H9 (cell line): ENCODE measurements at regions not wholly inside any gene's neighbourhood (a gene's known extent, or its start where the extent isn't known, plus 50 kb on each side); places are given as distances from the start of the nearest gene placed in this dataset.

Experiments
- DNase-seq: peaks from one replicate; pipeline ENCODE4 v3.0.0-alpha.2; 2017
- H2AFZ ChIP-seq: one replicate; pipeline ENCODE4 v1.6.1; 2013; ENCODE audit warnings: mild to moderate bottlenecking, low read length, control low read depth, moderate library complexity
- H2AK5ac ChIP-seq: 2 replicates; pipeline ENCODE4 v1.6.1; 2013; ENCODE audit warnings: low read length, control low read depth, mixed read lengths; ENCODE audit not compliant: insufficient read length
- H2BK120ac ChIP-seq: one replicate; pipeline ENCODE4 v1.6.1; 2013; ENCODE audit warnings: low read depth, mild to moderate bottlenecking, low read length, control low read depth, inconsistent platforms; ENCODE audit not compliant: poor library complexity, severe bottlenecking
- H2BK12ac ChIP-seq: 2 replicates; pipeline ENCODE4 v1.6.1; 2013; ENCODE audit warnings: low read length, control low read depth, mixed read lengths, low read depth; ENCODE audit not compliant: insufficient read length
- H2BK15ac ChIP-seq: 2 replicates; pipeline ENCODE4 v1.6.1; 2013; ENCODE audit warnings: low read depth, low read length, control low read depth
- H2BK20ac ChIP-seq: one replicate; pipeline ENCODE4 v1.6.1; 2013; ENCODE audit warnings: low read depth, mild to moderate bottlenecking, low read length, control low read depth, inconsistent platforms; ENCODE audit not compliant: poor library complexity, severe bottlenecking
- H2BK5ac ChIP-seq: 2 replicates; pipeline ENCODE4 v1.6.1; 2013; ENCODE audit warnings: low read length, control low read depth, mixed read lengths; ENCODE audit not compliant: insufficient read length
- H3K14ac ChIP-seq: 2 replicates; pipeline ENCODE4 v1.6.1; 2013; ENCODE audit warnings: low read length, control low read depth; ENCODE audit not compliant: insufficient read depth
- H3K18ac ChIP-seq: 2 replicates; pipeline ENCODE4 v1.6.1; 2013; ENCODE audit warnings: low read depth, mild to moderate bottlenecking, mixed read lengths, low read length, control low read depth; ENCODE audit not compliant: insufficient read length
- H3K23ac ChIP-seq: 2 replicates; pipeline ENCODE4 v1.6.1; 2013; ENCODE audit warnings: low read length, control low read depth, mixed read lengths, low read depth; ENCODE audit not compliant: insufficient read length
- H3K23me2 ChIP-seq: 2 replicates; pipeline ENCODE4 v1.6.1; 2013; ENCODE audit warnings: low read depth, mild to moderate bottlenecking, mixed read lengths, low read length, control low read depth; ENCODE audit not compliant: insufficient read length, poor library complexity, severe bottlenecking
- H3K27ac ChIP-seq: 2 replicates; pipeline ENCODE4 v1.5.1; 2013; ENCODE audit warnings: low read length, control low read depth, mixed read lengths, low read depth; ENCODE audit not compliant: insufficient read length
- H3K27me3 ChIP-seq: 2 replicates; pipeline ENCODE4 v1.6.1; 2013; ENCODE audit warnings: low read length, control low read depth, inconsistent platforms; ENCODE audit not compliant: insufficient read depth
- H3K4ac ChIP-seq: 2 replicates; pipeline ENCODE4 v1.6.1; 2013; ENCODE audit warnings: low read depth, mild to moderate bottlenecking, control low read depth, inconsistent platforms, low read length, moderate library complexity
- H3K4me1 ChIP-seq: 2 replicates; pipeline ENCODE4 v1.6.1; 2013; ENCODE audit warnings: low read length, control low read depth, inconsistent platforms; ENCODE audit not compliant: insufficient read depth
- H3K4me2 ChIP-seq: 2 replicates; pipeline ENCODE4 v1.6.1; 2013; ENCODE audit warnings: low read length, control low read depth, mixed read lengths; ENCODE audit not compliant: insufficient read length, insufficient read depth
- H3K56ac ChIP-seq: 2 replicates; pipeline ENCODE4 v1.6.1; 2013; ENCODE audit warnings: low read depth, mild to moderate bottlenecking, mixed read lengths, low read length, control low read depth; ENCODE audit not compliant: insufficient read length
- H3K79me1 ChIP-seq: 2 replicates; pipeline ENCODE4 v1.6.1; 2013; ENCODE audit warnings: low read depth, mild to moderate bottlenecking, moderate library complexity, low read length, control low read depth, inconsistent platforms; ENCODE audit not compliant: insufficient read depth, poor library complexity, severe bottlenecking
- H3K79me2 ChIP-seq: 2 replicates; pipeline ENCODE4 v1.6.1; 2013; ENCODE audit warnings: low read length, control low read depth, inconsistent platforms; ENCODE audit not compliant: insufficient read depth
- H3K9ac ChIP-seq: 2 replicates; pipeline ENCODE4 v1.6.1; 2013; ENCODE audit warnings: low read length, control low read depth, mixed read lengths; ENCODE audit not compliant: insufficient read length; ENCODE audit errors: extremely low read depth
- H3K9me3 ChIP-seq: one replicate; pipeline ENCODE4 v1.6.1; 2013; ENCODE audit warnings: low read depth, low read length, inconsistent platforms; ENCODE audit not compliant: control insufficient read depth
- H3T11ph ChIP-seq: one replicate; pipeline ENCODE4 v1.6.1; 2013; ENCODE audit warnings: mild to moderate bottlenecking, low read length, control low read depth, inconsistent platforms
- H4K20me1 ChIP-seq: one replicate; pipeline ENCODE4 v1.6.1; 2013; ENCODE audit not compliant: control insufficient read depth, insufficient read length, insufficient read depth
- H4K5ac ChIP-seq: 2 replicates; pipeline ENCODE4 v1.6.1; 2013; ENCODE audit warnings: low read depth, mild to moderate bottlenecking, mixed read lengths, low read length, control low read depth; ENCODE audit not compliant: insufficient read length
- H4K8ac ChIP-seq: replicated peaks from 2 replicates; pipeline ENCODE4 v1.6.1; 2013; ENCODE audit warnings: low read length, control low read depth, mixed read lengths, low read depth; ENCODE audit not compliant: insufficient read length
- H4K91ac ChIP-seq: 2 replicates; pipeline ENCODE4 v1.6.1; 2013; ENCODE audit warnings: low read depth, mild to moderate bottlenecking, moderate library complexity, mixed read lengths, low read length, control low read depth; ENCODE audit not compliant: insufficient read length
- H3K27ac Mint-ChIP-seq, 3 experiments: 2 replicates in 2 of 3; 3 replicates in 1 of 3; pipeline ENCODE4 v1.8.0; 2020 to 2021; ENCODE audit warnings: mixed read lengths in 3 of 3, mild to moderate bottlenecking in 1 of 3, moderate library complexity in 1 of 3
- H3K27me3 Mint-ChIP-seq: 2 replicates; pipeline ENCODE4 v1.8.0; 2021; ENCODE audit warnings: low read depth, mild to moderate bottlenecking, moderate library complexity, mixed read lengths
- H3K36me3 Mint-ChIP-seq, 3 experiments: 2 replicates in 2 of 3; 3 replicates in 1 of 3; pipeline ENCODE4 v1.8.0; 2020 to 2021; ENCODE audit warnings: low read depth in 3 of 3, mixed read lengths in 3 of 3; ENCODE audit not compliant: insufficient read depth in 1 of 3
- H3K4me1 Mint-ChIP-seq, 2 experiments: 2 replicates each; pipeline ENCODE4 v1.8.0; 2020; ENCODE audit warnings: mixed read lengths in 2 of 2
- H3K4me3 Mint-ChIP-seq, 2 experiments: 2 replicates in 1 of 2; 3 replicates in 1 of 2; pipeline ENCODE4 v1.8.0; 2020 to 2021; ENCODE audit warnings: mild to moderate bottlenecking in 2 of 2, mixed read lengths in 2 of 2, moderate library complexity in 1 of 2
- H3K9me3 Mint-ChIP-seq, 2 experiments: 2 replicates in 1 of 2; 3 replicates in 1 of 2; pipeline ENCODE4 v1.8.0; 2020; ENCODE audit warnings: mild to moderate bottlenecking in 2 of 2, mixed read lengths in 2 of 2, moderate library complexity in 1 of 2
- CTCF ChIP-seq: fragments of 200-600 bp; sonication (generic); conservative IDR thresholded peaks from 3 replicates; pipeline ENCODE4 v1.8.0; 2021; ENCODE audit warnings: antibody characterized with exemption, mild to moderate bottlenecking
- WGBS: extraction: QIAGEN DNeasy Blood & Tissue Kit; methylation state at CpG from one replicate; pipeline ENCODE4 v1.1.7; 2013; ENCODE audit warnings: missing lambda C conversion rate, low lambda C conversion rate, mixed read lengths; ENCODE audit not compliant: insufficient read length; ENCODE audit errors: extremely low coverage; 5-methylcytosine and 5-hydroxymethylcytosine counted together

- no peak overlapping the region for H2BK15ac ChIP-seq
- no peaks in the 10 kb centered on the region for H3K23me2 ChIP-seq
- no peak overlapping the region for H4K8ac ChIP-seq
- WGBS = no CpG with 5 or more reads among the region's 2 CpGs
- H3K27ac Mint-ChIP-seq = peak overlapping the region; percentile 46 to 92 (median 80); a peak in 6 of 7 replicates
- no peak overlapping the region for H3K27ac ChIP-seq
- no peak overlapping the region for H4K5ac ChIP-seq
- H3K56ac ChIP-seq = no peak overlapping the region
- no peak overlapping the region for H3K18ac ChIP-seq
- no peak overlapping the region for H2BK20ac ChIP-seq
- no peak for DNase-seq
- H2BK120ac ChIP-seq = no peak overlapping the region
- H3K9me3 Mint-ChIP-seq = peaks cover 9 to 13% of the 10 kb centered on the region in 2 experiments
- H2AK5ac ChIP-seq = no peak overlapping the region
- H3K79me2 ChIP-seq = no peaks in the 10 kb centered on the region
- no peak overlapping the region for H4K91ac ChIP-seq
- no peak overlapping the region for H2BK12ac ChIP-seq
- no peaks in the 10 kb centered on the region for H3K27me3 ChIP-seq
- no peak overlapping the region for H2AFZ ChIP-seq
- H3K23ac ChIP-seq = no peak overlapping the region
- H2BK5ac ChIP-seq = no peak overlapping the region
- no peak overlapping the region for H3K9ac ChIP-seq
- H3K4me2 ChIP-seq = no peak overlapping the region
- TF ChIP-seq CTCF = no peak
- H3K9me3 ChIP-seq = peaks cover 5% of the 10 kb centered on the region
- H3K4me3 Mint-ChIP-seq = no peak overlapping the region
- H3K36me3 Mint-ChIP-seq = peaks cover 6 to 16% (median 8%) of the 10 kb centered on the region in 3 experiments; a peak in 6 of 7 replicates
- H3K4me1 ChIP-seq = peaks cover 9% of the 10 kb centered on the region; the same call in 1 of the 2 replicates
- H3T11ph ChIP-seq = no peak overlapping the region
- no peaks in the 10 kb centered on the region for H3K79me1 ChIP-seq
- no peaks in the 10 kb centered on the region for H4K20me1 ChIP-seq
- peaks cover 36 to 47% of the 10 kb centered on the region in 2 experiments for H3K4me1 Mint-ChIP-seq
- no peaks in the 10 kb centered on the region for H3K27me3 Mint-ChIP-seq
- no peak overlapping the region for H3K14ac ChIP-seq
- H3K4ac ChIP-seq = no peak overlapping the region
Measured at GRCh38 chr6:19734519-19734918, 102.7 kb upstream of the ID4 start.
